ENCODE measurements at regions not wholly inside any gene's neighbourhood (a gene's known extent, or its start where the extent isn't known, plus 50 kb on each side); places are given as distances from the start of the nearest gene placed in this dataset.
"Not testable (repeated sequence)": the region's sequence is repeated elsewhere in the genome, so short reads cannot be mapped to it uniquely, and the experiment has no call there.

- no peaks in the 10 kb centered on the region for H3K27me3 ChIP-seq (replicated peaks)
- no peak for TF ChIP-seq CTCF (IDR thresholded peaks at IDR 0.05; ENCODE audit: low read depth, low read length, missing control alignments)
- H3K27ac ChIP-seq = no peak overlapping the region
- DNase-seq = no peak
- H3K36me3 ChIP-seq (replicated peaks) = no peaks in the 10 kb centered on the region
- in situ Hi-C loops (cut with HindIII; ENCODE audit: low pct_ligation_motif_present, low sequenced_read_pairs) = no loop called here
- H3K4me3 ChIP-seq (ENCODE audit: low read depth, low read length) = no peak overlapping the region
These were observed 737.1 kb upstream of the SPRY2 start for GRCh38 chr13:81078048-81078447.

GRCh38 chr13:81069822-81070221, 728.9 kb upstream of the SPRY2 start:
- in situ Hi-C loops (cut with HindIII; ENCODE audit: low pct_ligation_motif_present, low sequenced_read_pairs); DNase-seq; H3K27me3 ChIP-seq (replicated peaks); H3K27ac ChIP-seq; H3K4me3 ChIP-seq (ENCODE audit: low read depth, low read length); H3K36me3 ChIP-seq (replicated peaks): not testable (repeated sequence)

- TF ChIP-seq CTCF (IDR thresholded peaks at IDR 0.05; ENCODE audit: low read depth, low read length, missing control alignments) = no peak
- no peaks in the 10 kb centered on the region for H3K27me3 ChIP-seq (replicated peaks)
- H3K4me3 ChIP-seq (ENCODE audit: low read depth, low read length) = no peak overlapping the region
- no peak for DNase-seq
- H3K27ac ChIP-seq = no peak overlapping the region
- H3K36me3 ChIP-seq (replicated peaks) = no peaks in the 10 kb centered on the region
- in situ Hi-C loops (cut with HindIII; ENCODE audit: low pct_ligation_motif_present, low sequenced_read_pairs) = no loop called here
These were observed 718.0 kb upstream of the SPRY2 start for GRCh38 chr13:81058916-81059290.

GRCh38 chr13:81058211-81058915, 717.4 kb upstream of the SPRY2 start:
- no peak for TF ChIP-seq CTCF (IDR thresholded peaks at IDR 0.05; ENCODE audit: low read depth, low read length, missing control alignments)
- no peak for DNase-seq
- Histone ChIP-seq H3K36me3 (replicated peaks) (no peaks in the 10 kb centered on the region), H3K27me3 (replicated peaks) (no peaks in the 10 kb centered on the region), H3K4me3 (ENCODE audit: low read depth, low read length) (no peak overlapping the region), H3K27ac (no peak overlapping the region)
- in situ Hi-C loops (cut with HindIII; ENCODE audit: low pct_ligation_motif_present, low sequenced_read_pairs) = no loop called here

GRCh38 chr13:81051873-81052272, 710.9 kb upstream of the SPRY2 start:
- H3K4me3 ChIP-seq (ENCODE audit: low read depth, low read length) = no peak overlapping the region
- no peaks in the 10 kb centered on the region for H3K27me3 ChIP-seq (replicated peaks)
- in situ Hi-C loops (cut with HindIII; ENCODE audit: low pct_ligation_motif_present, low sequenced_read_pairs) = no loop called here
- no peak overlapping the region for H3K27ac ChIP-seq
- DNase-seq = no peak
- H3K36me3 ChIP-seq (replicated peaks) = no peaks in the 10 kb centered on the region
- TF ChIP-seq CTCF (IDR thresholded peaks at IDR 0.05; ENCODE audit: low read depth, low read length, missing control alignments) = peak; percentile 36

GRCh38 chr13:81048026-81048461, 707.1 kb upstream of the SPRY2 start:
- no peak for DNase-seq
- TF ChIP-seq CTCF (IDR thresholded peaks at IDR 0.05; ENCODE audit: low read depth, low read length, missing control alignments) = no peak
- H3K4me3 ChIP-seq (ENCODE audit: low read depth, low read length) = no peak overlapping the region
- H3K27ac ChIP-seq = no peak overlapping the region
- in situ Hi-C loops (cut with HindIII; ENCODE audit: low pct_ligation_motif_present, low sequenced_read_pairs) = no loop called here
- no peaks in the 10 kb centered on the region for H3K27me3 ChIP-seq (replicated peaks)
- no peaks in the 10 kb centered on the region for H3K36me3 ChIP-seq (replicated peaks)
